Inflammatory macrophage treated with lipopolysaccharide for 1 hour (primary cell): ENCODE measurements at regions not wholly inside any gene's neighbourhood (a gene's known extent, or its start where the extent isn't known, plus 50 kb on each side); places are given as distances from the start of the nearest gene placed in this dataset.
A peak's percentile ranks its signal among the peaks of the same experiment; 100 is the strongest.

ENCODE experiments used
- DNase-seq, 2 donors: peaks; one replicate each; pipeline ENCODE4 v3.0.0-alpha.2; 2020 to 2022

- no peak for DNase-seq
Observed at GRCh38 chr6:66992660-66993059, 1285.6 kb upstream of the EYS start.

- DNase-seq, result no peak
Observed at GRCh38 chr6:66986940-66987339, 1279.9 kb upstream of the EYS start.

DNA sequence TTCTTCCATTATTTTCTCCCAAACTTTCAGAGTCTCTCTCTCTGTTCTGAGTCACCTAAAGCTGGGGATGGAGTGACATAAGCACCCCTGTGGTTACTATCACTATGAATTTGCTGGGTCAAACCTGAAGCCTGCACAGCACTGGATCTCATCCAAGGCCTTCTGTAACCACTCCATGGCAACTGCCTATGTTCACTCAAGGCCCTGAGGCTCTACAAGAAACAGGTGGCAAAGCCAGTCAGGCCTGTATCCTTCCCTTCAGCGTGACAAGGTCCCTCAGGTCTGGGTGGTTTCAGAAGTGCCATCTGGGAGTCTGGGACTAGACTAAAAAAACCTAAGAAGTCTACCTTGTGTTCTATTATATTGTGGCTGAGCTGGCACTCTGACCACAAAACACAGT lies 1278.8 kb upstream of the EYS start:
- DNase-seq, result no peak

DNA sequence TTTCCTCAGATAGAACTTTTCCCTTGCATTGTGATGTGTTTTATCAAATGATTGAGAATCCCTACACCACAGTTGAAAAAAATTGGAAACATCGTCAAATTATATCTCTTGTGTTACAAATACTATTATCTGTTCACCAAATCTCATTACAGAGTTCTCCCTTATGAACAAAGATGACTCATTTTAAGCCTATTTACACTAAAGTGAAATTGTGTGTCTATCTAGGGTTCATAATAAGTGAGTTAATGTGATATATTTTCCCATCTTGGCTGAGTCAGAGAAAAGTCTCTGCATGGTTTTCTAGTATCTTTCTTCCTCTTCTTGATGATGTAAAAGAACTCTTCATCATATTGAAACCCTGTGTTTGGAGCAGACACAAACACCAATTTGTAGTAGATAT lies 1263.3 kb upstream of the EYS start:
- DNase-seq, result no peak

GRCh38 chr6:66965227-66965626 lies 1258.2 kb upstream of the EYS start:
- DNase-seq, result no peak

DNA sequence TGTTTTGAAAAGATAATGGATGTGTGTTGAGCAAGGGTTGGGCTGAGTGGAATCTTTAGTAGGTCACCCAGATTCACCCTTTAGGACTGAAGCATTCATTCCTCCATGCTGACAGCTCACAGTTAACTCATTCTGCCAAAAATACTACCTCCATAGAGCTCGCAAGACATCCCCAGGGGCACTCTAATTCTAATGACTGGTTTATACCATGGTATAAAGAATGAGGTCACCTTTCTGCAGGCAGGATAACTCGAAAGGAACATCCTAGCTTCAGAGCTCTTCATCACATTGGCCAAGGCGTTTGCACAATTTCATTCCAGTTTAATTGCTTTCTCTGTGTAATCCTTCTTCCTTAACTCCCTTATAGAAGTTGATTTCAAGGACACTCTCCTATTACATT lies 1257.2 kb upstream of the EYS start:
- DNase-seq, result no peak

DNA sequence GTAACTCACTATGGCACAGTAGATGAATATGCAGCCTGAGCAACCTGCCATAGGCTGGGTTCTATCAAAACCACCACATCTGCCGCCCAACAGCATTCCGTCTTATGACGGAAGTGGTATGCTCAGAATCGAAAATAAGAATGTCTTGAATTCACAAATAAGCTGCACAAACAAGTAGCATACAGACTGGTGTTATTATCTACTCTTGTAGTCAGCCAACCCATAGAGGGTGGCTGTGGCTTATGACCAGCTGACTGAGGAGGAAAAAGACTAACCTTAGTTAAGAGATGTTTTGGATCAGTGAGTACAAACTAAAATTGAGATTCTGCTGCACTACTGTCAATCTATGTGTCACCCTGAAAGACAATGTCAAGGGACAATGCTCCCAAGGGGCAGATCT lies 1255.1 kb upstream of the EYS start:
- DNase-seq, result no peak

DNA sequence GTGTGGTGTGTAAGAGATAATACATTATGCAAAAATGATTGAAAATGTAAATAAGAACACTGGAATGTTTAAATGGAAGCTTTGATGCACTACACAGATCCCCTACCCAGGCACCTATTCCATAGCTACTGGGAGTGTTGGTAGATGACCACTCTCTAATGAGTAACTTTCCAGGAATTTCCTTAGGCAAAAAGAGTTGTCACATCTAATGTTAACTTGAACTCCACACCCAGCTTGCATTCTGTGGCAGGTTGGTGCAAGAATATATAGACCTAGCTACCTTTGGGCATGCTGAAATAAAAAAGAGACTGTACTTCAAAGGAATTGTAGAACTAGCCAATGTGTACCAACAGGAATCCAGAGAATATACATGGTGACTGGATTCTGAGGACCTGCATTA lies 1254.2 kb upstream of the EYS start:
- DNase-seq, result no peak

GRCh38 chr6:66949191-66949661 lies 1242.2 kb upstream of the EYS start:
- DNase-seq, result no peak

GRCh38 chr6:66948106-66948505 lies 1241.1 kb upstream of the EYS start:
- DNase-seq, result no peak

DNA sequence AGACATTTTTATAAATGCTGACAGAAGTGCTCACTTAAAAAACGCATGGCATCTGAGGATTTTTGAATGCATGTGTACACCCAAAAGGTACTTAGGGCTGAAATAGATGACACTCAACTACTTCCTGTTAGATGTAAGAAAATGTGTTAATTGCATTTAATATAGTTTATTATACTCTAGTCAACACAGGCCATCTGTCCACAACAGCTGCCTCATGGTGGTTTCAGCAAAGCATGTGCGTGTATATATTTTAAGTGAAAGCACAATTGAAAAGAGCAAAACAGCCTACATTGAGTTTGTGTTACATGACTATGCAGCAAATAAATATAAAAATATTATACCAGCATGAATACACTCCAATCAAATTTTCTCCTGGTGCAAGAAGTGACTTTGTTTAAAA lies 1233.0 kb upstream of the EYS start:
- DNase-seq, result no peak

GRCh38 chr6:66937180-66937579 lies 1230.2 kb upstream of the EYS start:
- DNase-seq, result no peak

GRCh38 chr6:66935612-66936011 lies 1228.6 kb upstream of the EYS start:
- no peak for DNase-seq

- no peak for DNase-seq
Observed at GRCh38 chr6:66931787-66932186, 1224.8 kb upstream of the EYS start.

DNA sequence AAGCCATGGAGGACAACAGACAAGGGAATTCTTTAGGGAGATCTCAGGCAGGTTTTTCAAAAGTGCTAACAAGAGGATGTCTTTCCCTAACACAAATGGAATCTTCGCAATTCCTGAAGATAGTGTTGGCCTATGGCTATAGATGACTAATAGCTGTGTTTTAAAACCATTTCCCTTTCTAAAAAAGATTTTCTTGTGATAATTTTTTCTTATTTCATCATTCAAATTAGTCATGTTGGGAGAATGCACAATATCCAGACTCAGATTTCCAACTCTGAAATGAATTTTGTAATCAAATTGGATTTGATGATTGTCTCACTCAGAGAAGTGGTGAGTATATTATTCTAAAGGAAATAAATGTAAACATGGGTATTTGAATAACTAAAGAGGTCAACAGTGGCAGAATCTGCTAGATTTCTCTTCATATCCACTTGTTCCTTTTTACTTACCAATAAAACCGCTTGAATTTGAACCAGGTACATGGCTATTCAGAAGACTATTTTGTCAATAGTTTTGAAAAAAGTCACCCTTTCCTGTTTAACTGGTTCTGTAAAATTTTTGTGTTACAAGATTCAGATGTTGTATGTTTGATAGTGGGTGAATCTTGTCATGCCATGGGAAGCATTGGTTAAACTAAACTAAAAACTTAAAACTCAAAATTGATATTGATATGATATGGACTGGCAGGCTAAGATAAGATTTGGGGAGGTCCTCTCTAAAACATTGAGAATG lies 1223.7 kb upstream of the EYS start:
- no peak for DNase-seq

- no peak for DNase-seq
Observed at GRCh38 chr6:66926060-66926459, 1219.0 kb upstream of the EYS start.

GRCh38 chr6:66913657-66914056 lies 1206.6 kb upstream of the EYS start:
- DNase-seq, result no peak

- no peak for DNase-seq
Observed at GRCh38 chr6:66902457-66902856, 1195.4 kb upstream of the EYS start.

DNA sequence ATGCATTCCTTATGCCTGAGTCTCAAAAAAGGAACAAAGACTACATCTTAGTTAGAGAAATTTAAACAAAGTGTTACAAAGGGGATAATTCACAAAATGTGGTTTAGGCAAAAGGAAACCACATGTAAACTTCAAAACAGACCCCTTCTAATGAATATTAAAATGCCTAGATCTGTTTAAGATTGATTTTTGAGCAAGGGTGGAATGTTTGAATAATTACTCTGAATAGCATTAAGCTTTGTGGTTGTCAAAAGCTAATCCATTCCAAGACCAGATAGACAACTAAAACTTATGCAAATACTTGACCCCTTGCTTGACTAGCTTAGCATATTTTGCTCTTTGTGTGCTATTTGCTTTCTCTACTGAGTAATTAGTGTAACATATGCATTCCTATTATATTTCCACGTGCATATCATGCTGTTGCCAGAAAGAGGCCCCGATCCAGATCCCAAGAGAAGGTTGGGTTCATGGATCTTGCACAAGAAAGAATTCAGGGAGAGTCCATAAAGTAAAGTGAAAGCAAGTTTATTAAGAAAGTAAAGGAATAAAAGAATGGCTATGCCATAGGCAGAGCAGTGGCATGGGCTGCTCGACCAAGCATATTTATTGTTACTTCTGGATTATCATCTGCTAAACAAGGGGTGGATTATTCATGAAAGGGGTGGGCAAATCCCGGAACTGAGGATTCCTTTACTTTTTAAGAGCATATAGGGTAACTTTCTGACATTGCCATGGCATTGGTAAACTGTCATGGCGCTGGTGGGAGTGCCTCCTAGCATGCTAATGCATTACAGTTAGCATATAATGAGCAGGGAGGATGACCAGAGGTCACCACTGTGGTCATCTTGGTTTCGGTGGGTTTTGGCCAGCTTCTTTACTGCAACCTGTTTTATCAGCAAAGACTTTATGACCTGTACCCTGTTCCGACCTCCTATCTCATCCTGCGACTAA lies 1193.4 kb upstream of the EYS start:
- no peak for DNase-seq

DNA sequence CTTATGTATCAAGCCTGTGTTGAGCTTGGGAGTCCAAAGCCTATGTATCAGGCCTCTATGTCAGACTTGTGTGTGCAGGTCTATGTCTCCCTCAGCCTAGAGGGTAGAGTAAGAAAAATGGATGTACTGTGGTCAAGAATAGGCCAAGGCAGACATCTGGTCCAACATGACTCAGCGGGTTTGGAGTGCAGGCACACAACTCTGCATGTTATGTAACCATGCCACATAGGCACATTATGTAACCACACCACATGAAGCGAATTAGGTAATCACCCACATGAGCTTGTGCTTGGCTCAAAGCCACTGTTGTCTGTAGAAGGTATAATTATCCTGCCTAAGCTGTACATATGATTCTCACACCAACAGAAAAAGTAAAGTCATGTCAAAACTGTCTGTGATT lies 1190.5 kb upstream of the EYS start:
- peak in 1 of 2 donors; percentile 1 for DNase-seq

DNA sequence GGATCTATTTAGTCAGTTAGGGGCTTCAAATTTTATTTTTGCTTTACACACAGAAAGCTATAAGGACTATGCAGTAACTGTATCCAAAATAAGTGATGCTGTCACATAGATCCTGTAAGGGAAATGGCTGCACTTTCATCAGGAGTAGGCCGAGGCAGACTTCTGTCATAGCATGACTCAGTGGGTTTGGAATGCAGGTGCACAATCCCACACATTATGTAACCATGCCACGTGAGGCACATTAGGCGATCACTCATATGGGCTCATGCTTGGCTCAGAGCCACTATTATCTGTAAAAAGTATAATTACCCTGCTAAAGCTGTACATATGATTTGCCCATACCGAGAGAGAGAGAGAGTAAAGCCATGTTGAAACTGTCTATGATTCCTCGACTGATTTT lies 1189.4 kb upstream of the EYS start:
- DNase-seq, result no peak

DNA sequence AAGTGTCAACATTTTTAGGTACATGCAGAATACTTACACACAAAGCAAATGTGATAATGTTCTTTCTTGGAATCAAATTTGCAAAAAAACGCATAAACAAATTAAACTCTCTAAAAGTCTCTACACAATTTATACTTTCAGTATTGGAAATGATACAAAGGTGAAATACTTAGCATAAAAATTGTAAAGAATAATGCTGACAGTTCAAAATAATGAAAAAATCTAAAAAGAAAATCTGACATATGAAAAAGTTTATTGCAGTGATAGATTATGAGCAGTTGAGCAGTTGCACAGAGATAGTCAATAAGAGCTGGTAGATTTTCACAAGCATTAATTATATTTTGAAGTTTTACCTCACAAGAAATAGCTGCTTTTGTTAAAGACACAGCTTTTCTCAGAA lies 1176.4 kb upstream of the EYS start:
- no peak for DNase-seq

GRCh38 chr6:66866801-66867200 lies 1159.8 kb upstream of the EYS start:
- no peak for DNase-seq

GRCh38 chr6:66865771-66866170 lies 1158.7 kb upstream of the EYS start:
- no peak for DNase-seq
